Common myeloid progenitor, CD34-positive (primary cell): ENCODE measurements at regions not wholly inside any gene's neighbourhood (a gene's known extent, or its start where the extent isn't known, plus 50 kb on each side); places are given as distances from the start of the nearest gene placed in this dataset.

Source experiments
- CTCF ChIA-PET: fragments of 350-600 bp; sonication (Branson Sonifier 250); formaldehyde crosslinking; loops from one replicate; lab custom pipeline; 2021; ENCODE audit warnings: antibody characterized with exemption; lab: Charles Lee
- POLR2A ChIA-PET: fragments of 350-600 bp; sonication (Branson Sonifier 250); formaldehyde crosslinking; loops from one replicate; lab custom pipeline; 2021; ENCODE audit warnings: antibody characterized with exemption; lab: Charles Lee
- DNase-seq, 3 donors: peaks; one replicate each; pipeline versions ENCODE4 v3.0.0 to v3.0.0-alpha.2; 2013
- H3K27ac ChIP-seq, 2 experiments: 1 replicate in 1 of 2; 2 replicates in 1 of 2; pipeline ENCODE4 v1.7.0; 2013; ENCODE audit warnings: inconsistent platforms in 2 of 2, low read length in 2 of 2, mild to moderate bottlenecking in 2 of 2, low read depth in 1 of 2, moderate library complexity in 1 of 2; ENCODE audit not compliant: severe bottlenecking in 2 of 2, insufficient read depth in 1 of 2, poor library complexity in 1 of 2
- H3K27me3 ChIP-seq, 5 experiments: replicated peaks in 2 of 5; 1 replicate in 3 of 5; 2 replicates in 2 of 5; pipeline versions ENCODE4 v1.6.1 to v1.7.0; 2013; ENCODE audit warnings: low read length in 4 of 5, mild to moderate bottlenecking in 2 of 5, moderate library complexity in 2 of 5, inconsistent platforms in 1 of 5; ENCODE audit not compliant: insufficient read depth in 5 of 5, control insufficient read depth in 4 of 5
- H3K36me3 ChIP-seq, 4 experiments: 1 replicate in 2 of 4; 2 replicates in 2 of 4; pipeline versions ENCODE4 v1.6.1 to v1.7.0; 2013; ENCODE audit warnings: low read length in 3 of 4, control low read depth in 1 of 4, mild to moderate bottlenecking in 1 of 4; ENCODE audit not compliant: control insufficient read depth in 4 of 4, insufficient read depth in 4 of 4
- H3K4me1 ChIP-seq, 4 experiments: 1 replicate in 3 of 4; 2 replicates in 1 of 4; pipeline versions ENCODE4 v1.6.1 to v1.7.1; 2013; ENCODE audit warnings: low read length in 3 of 4, mild to moderate bottlenecking in 3 of 4, control low read depth in 1 of 4, inconsistent platforms in 1 of 4, moderate library complexity in 1 of 4; ENCODE audit not compliant: control insufficient read depth in 4 of 4, insufficient read depth in 4 of 4; ENCODE audit errors: control extremely low read depth in 1 of 4
- H3K4me3 ChIP-seq, 7 experiments: 1 replicate in 4 of 7; 2 replicates in 3 of 7; pipeline versions ENCODE4 v1.5.1 to v1.7.0; 2013; ENCODE audit warnings: mild to moderate bottlenecking in 7 of 7, low read length in 6 of 7, moderate library complexity in 6 of 7, inconsistent platforms in 2 of 7, low read depth in 2 of 7, control low read depth in 1 of 7; ENCODE audit not compliant: insufficient read depth in 4 of 7, control insufficient read depth in 1 of 7; ENCODE audit errors: extremely low read depth in 1 of 7
- H3K9me3 ChIP-seq, 5 experiments: 1 replicate in 4 of 5; 2 replicates in 1 of 5; pipeline versions ENCODE4 v1.6.1 to v1.7.1; 2013; ENCODE audit warnings: low read length in 4 of 5, mild to moderate bottlenecking in 2 of 5, inconsistent platforms in 1 of 5, low read depth in 1 of 5, moderate library complexity in 1 of 5; ENCODE audit not compliant: control insufficient read depth in 4 of 5, insufficient read depth in 2 of 5; ENCODE audit errors: control extremely low read depth in 1 of 5
- WGBS: methylation state at CpG from one replicate; pipeline ENCODE4 v1.1.5; 2013; ENCODE audit not compliant: insufficient coverage; 5-methylcytosine and 5-hydroxymethylcytosine counted together

DNA sequence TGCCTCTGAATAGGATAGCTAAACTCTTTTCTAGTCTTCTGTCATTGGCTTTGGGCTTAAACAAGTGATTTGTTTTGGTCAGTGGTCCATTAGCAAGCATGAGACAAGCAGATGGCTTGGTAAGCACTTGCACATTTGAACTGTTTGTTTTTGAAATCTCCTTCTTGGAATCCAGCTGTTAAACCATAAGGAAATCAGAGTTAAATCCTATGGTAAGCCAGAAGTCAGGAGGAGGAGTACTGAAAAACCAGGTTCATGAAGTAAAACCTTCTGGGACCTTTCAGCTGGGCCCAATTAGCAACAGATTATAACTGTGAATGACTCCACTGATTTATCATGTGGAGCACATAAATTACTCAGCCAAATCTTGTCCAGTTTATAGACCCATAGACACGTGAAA is 1042.5 kb upstream of the PABPC4L start:
- DNase-seq: no peak
- Histone ChIP-seq H3K27ac (no peak overlapping the region), H3K4me3 (no peak overlapping the region), H3K36me3 (no peaks in the 10 kb centered on the region), H3K27me3 (no peaks in the 10 kb centered on the region), H3K9me3 (no peaks in the 10 kb centered on the region), H3K4me1 (no peaks in the 10 kb centered on the region)
- CTCF ChIA-PET: no interaction called here
- no CpG with 5 or more reads among the region's 1 CpG for WGBS
- POLR2A ChIA-PET: no interaction called here

DNA sequence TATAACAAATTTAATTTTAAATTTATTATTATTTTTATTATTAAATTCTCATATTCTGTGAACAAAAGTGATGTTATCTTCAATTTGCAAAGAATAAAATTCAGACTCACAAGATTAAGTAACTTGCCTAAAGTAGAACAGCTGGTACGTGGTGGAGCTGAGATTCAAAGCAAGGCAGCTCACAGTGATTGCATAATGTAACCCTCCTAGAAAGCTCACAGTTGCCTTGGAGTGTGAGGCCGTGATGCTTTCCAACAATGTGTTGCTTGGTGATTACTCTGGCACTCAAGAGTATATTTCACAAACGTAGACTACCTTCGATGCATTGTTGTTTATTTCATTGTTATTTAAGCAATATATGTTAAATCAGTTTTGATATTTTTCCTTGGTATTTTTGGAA is 1039.2 kb upstream of the PABPC4L start:
- Histone ChIP-seq H3K4me3 (no peak overlapping the region), H3K36me3 (no peaks in the 10 kb centered on the region), H3K9me3 (no peaks in the 10 kb centered on the region), H3K4me1 (no peaks in the 10 kb centered on the region), H3K27ac (no peak overlapping the region), H3K27me3 (no peaks in the 10 kb centered on the region)
- CTCF ChIA-PET: interaction anchor here (1.2 kb wide), 1 partner anchor 26 kb away, joined by 3 read pairs; no protein-coding TSS in a partner anchor
- POLR2A ChIA-PET: no interaction called here
- no CpG with 5 or more reads among the region's 4 CpGs for WGBS
- DNase-seq: no peak

DNA sequence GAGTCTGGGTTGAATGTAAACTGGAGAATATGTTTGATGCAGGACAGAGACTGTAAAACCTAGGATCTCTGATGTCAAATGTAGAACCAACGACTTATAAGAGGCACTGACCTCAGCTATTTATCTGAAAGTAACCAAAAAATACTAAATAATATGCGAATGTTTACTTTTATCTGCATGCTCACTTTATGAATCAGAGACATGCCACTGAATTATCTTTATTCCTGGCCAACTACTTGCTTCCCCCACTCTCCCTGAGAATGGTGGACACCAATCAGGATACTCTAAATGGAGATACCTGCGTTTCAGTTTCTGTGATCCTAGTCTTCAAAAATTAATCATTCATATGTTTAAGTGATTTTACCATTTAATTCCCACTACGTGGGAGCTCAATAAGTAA is 1038.4 kb upstream of the PABPC4L start:
- ChIA-PET CTCF (interaction anchor here (1.2 kb wide), 2 partner anchors 10 to 25 kb away, joined by 3 read pairs; no protein-coding TSS in a partner anchor), POLR2A (no interaction called here)
- no peaks in the 10 kb centered on the region for H3K9me3 ChIP-seq
- H3K36me3 ChIP-seq: no peaks in the 10 kb centered on the region
- no peak overlapping the region for H3K4me3 ChIP-seq
- H3K27ac ChIP-seq: no peak overlapping the region
- WGBS: 100% methylated on average over 1 of the region's 4 CpGs
- DNase-seq: no peak
- no peaks in the 10 kb centered on the region for H3K27me3 ChIP-seq
- no peaks in the 10 kb centered on the region for H3K4me1 ChIP-seq

DNA sequence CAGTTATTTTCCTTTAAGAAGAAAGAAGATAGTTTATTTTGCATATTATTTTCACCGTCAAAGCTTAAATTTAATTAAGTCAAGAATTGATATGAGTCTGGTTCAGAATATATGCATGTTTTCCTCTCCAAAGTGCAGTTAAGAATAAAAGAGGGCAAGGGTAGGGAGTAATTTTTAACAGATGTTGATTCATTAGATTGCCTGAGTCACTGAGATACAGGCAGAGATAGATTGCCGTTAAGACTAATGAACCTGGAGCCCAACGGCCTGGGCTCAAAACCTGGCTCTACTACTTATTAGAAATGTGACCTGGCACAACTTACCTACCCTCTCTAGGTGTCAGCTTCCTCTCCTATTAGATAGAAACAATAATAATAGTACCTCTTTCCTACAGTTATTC is 1037.4 kb upstream of the PABPC4L start:
- 93% methylated on average over 3 of the region's 3 CpGs for WGBS
- ChIA-PET POLR2A (no interaction called here), CTCF (no interaction called here)
- Histone ChIP-seq H3K27ac (no peak overlapping the region), H3K4me3 (no peak overlapping the region), H3K9me3 (no peaks in the 10 kb centered on the region), H3K4me1 (no peaks in the 10 kb centered on the region), H3K36me3 (no peaks in the 10 kb centered on the region), H3K27me3 (no peaks in the 10 kb centered on the region)
- no peak for DNase-seq

DNA sequence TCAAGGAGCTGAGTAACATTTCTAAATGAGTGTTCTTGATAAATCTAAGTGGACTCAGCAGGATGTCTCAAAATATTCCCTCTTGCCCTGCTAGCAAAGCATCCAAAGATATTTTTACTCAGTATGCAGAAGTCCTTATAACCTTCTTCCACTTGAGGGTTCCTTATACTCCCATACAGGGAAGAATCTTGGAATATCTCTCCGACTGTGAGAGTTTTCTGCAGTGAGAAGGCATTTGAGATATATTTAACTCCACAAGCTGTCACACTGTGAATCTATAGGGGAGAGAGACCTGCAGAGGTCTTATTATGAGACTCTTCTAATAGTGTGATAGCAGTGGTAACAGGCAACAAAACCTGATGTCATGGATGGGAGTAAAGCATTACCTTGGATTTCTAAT is 1034.5 kb upstream of the PABPC4L start:
- ChIA-PET POLR2A (no interaction called here), CTCF (no interaction called here)
- WGBS: no CpG with 5 or more reads among the region's 1 CpG
- Histone ChIP-seq H3K27me3 (no peaks in the 10 kb centered on the region), H3K9me3 (no peaks in the 10 kb centered on the region), H3K4me1 (no peaks in the 10 kb centered on the region), H3K36me3 (no peaks in the 10 kb centered on the region), H3K4me3 (no peak overlapping the region), H3K27ac (no peak overlapping the region)
- no peak for DNase-seq

GRCh38 chr4:135227842-135228241 is 1026.3 kb upstream of the PABPC4L start:
- no CpG with 5 or more reads among the region's 1 CpG for WGBS
- POLR2A ChIA-PET: no interaction called here
- CTCF ChIA-PET: no interaction called here
- Histone ChIP-seq H3K4me1 (no peaks in the 10 kb centered on the region), H3K36me3 (no peaks in the 10 kb centered on the region), H3K27me3 (no peaks in the 10 kb centered on the region), H3K27ac (no peak overlapping the region), H3K9me3 (no peaks in the 10 kb centered on the region), H3K4me3 (no peak overlapping the region)
- DNase-seq: no peak

GRCh38 chr4:135225551-135225950 is 1024.0 kb upstream of the PABPC4L start:
- POLR2A ChIA-PET: no interaction called here
- CTCF ChIA-PET: no interaction called here
- no CpG with 5 or more reads among the region's 3 CpGs for WGBS
- Histone ChIP-seq H3K36me3 (no peaks in the 10 kb centered on the region), H3K27me3 (no peaks in the 10 kb centered on the region), H3K9me3 (no peaks in the 10 kb centered on the region), H3K27ac (no peak overlapping the region), H3K4me3 (no peak overlapping the region), H3K4me1 (no peaks in the 10 kb centered on the region)
- no peak for DNase-seq
